ENCODE measurements at regions not wholly inside any gene's neighbourhood (a gene's known extent, or its start where the extent isn't known, plus 50 kb on each side); places are given as distances from the start of the nearest gene placed in this dataset.
A peak's percentile ranks its signal among the peaks of the same experiment; 100 is the strongest.

- peak; percentile 45 for DNase-seq (ENCODE audit: low spot score)
- no peak for TF ChIP-seq CTCF (IDR thresholded peaks at IDR 0.05)
- Histone ChIP-seq H3K4me3 (no peak overlapping the region), H3K27ac (no peak overlapping the region)
These were observed 269.1 kb upstream of the FOXQ1 start for GRCh38 chr6:1042583-1043457.

GRCh38 chr6:1040393-1040792 is 271.5 kb upstream of the FOXQ1 start:
- peak; percentile 28 for DNase-seq (ENCODE audit: low spot score)
- H3K4me3 ChIP-seq = no peak overlapping the region
- TF ChIP-seq CTCF (IDR thresholded peaks at IDR 0.05) = no peak
- H3K27ac ChIP-seq = no peak overlapping the region

GRCh38 chr6:1039746-1040145 is 272.2 kb upstream of the FOXQ1 start:
- peak; percentile 16 for DNase-seq (ENCODE audit: low spot score)
- Histone ChIP-seq H3K4me3 (no peak overlapping the region), H3K27ac (no peak overlapping the region)
- no peak for TF ChIP-seq CTCF (IDR thresholded peaks at IDR 0.05)

- H3K27ac ChIP-seq = no peak overlapping the region
- H3K4me3 ChIP-seq = no peak overlapping the region
- DNase-seq (ENCODE audit: low spot score) = peak; percentile 50
- TF ChIP-seq CTCF (IDR thresholded peaks at IDR 0.05) = no peak
These were observed 272.7 kb upstream of the FOXQ1 start for GRCh38 chr6:1039191-1039590.

- Histone ChIP-seq H3K4me3 (no peak overlapping the region), H3K27ac (no peak overlapping the region)
- TF ChIP-seq CTCF (IDR thresholded peaks at IDR 0.05) = no peak
- DNase-seq (ENCODE audit: low spot score) = peak; percentile 26
These were observed 274.3 kb upstream of the FOXQ1 start for GRCh38 chr6:1037430-1038202.

DNA sequence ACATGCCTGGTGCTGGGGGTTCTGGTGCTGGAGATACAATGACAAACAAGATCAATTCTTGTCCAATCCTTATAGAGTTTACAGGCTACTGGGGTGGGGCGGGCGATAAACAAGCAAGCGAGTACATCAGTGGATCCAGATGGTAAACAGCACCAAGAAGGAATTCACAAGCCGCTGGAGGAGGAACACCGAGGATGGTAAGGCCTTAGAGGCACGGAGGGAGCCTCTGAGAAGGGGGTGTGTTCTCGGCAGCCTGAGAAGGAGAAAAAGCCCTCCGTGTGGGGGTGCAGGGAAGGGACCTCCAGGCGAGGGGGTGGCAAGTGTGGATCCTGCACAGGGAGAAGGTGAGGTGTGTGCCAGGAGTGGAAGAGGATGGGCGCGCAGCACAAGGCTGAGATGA is 276.5 kb upstream of the FOXQ1 start:
- H3K4me3 ChIP-seq = no peak overlapping the region
- no peak overlapping the region for H3K27ac ChIP-seq
- peak; percentile 45 for DNase-seq (ENCODE audit: low spot score)
- TF ChIP-seq CTCF (IDR thresholded peaks at IDR 0.05) = no peak
